ENCODE measurements at regions not wholly inside any gene's neighbourhood (a gene's known extent, or its start where the extent isn't known, plus 50 kb on each side); places are given as distances from the start of the nearest gene placed in this dataset.

DNA sequence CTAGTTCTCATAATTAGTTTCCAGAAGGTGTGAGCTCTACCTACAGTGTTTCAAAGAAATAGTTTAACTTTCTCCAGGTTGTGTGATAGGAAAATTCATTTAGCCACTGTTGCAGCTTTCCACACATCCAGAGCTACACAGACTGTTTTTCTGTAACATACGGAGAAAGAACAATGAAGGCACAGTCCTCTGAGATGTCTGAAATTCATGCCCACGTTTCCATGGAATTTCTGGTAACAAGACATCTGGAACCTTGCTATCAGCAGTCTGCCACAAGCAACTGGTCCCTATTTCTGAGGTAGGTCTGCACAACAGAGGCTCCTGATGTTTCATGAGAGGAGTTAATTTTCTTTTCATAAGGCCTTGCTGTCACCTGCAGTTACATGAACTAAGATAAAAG lies 273.3 kb upstream of the C11orf87 start:
- ChIA-PET CTCF (no interaction called here), POLR2A (no interaction called here)
- H3K4me1 ChIP-seq, result no peaks in the 10 kb centered on the region
- FAIRE-seq, result no peak
- H3K4me2 ChIP-seq, result no peak overlapping the region
- no peak for ATAC-seq
- no peak overlapping the region for H3K27ac ChIP-seq
- no peak overlapping the region for H3K4me3 ChIP-seq
- 46% methylated on average over 2 of the region's 2 CpGs for whole genome bisulfite sequencing (ENCODE audit: missing lambda C conversion rate)
- TF ChIP-seq EP300 (IDR thresholded peaks at IDR 0.05) (no peak), GATA3 (IDR thresholded peaks at IDR 0.05; ENCODE audit: borderline replicate concordance) (no peak), TFCP2L1 (CRISPR knock-in tag; IDR thresholded peaks at IDR 0.05) (no peak), NFE2L2 (conservative IDR thresholded peaks at IDR 0.05; ENCODE audit: low read length) (no peak), SREBF2 (IDR thresholded peaks at IDR 0.05) (no peak), POLR2AphosphoS2 (conservative IDR thresholded peaks at IDR 0.05; ENCODE audit: low read length) (no peak), ZC3H11A (IDR thresholded peaks at IDR 0.05) (no peak), MYC (IDR thresholded peaks at IDR 0.05; ENCODE audit: borderline replicate concordance, low read length) (no peak), RNF2 (IDR thresholded peaks at IDR 0.05; ENCODE audit: borderline replicate concordance, low read depth) (no peak), KDM5A (IDR thresholded peaks at IDR 0.05) (no peak), ZSCAN20 (CRISPR knock-in tag; IDR thresholded peaks at IDR 0.05) (no peak), EHMT2 (IDR thresholded peaks at IDR 0.05; ENCODE audit: low read depth) (no peak)
- TF ChIP-seq, protein P1, sequence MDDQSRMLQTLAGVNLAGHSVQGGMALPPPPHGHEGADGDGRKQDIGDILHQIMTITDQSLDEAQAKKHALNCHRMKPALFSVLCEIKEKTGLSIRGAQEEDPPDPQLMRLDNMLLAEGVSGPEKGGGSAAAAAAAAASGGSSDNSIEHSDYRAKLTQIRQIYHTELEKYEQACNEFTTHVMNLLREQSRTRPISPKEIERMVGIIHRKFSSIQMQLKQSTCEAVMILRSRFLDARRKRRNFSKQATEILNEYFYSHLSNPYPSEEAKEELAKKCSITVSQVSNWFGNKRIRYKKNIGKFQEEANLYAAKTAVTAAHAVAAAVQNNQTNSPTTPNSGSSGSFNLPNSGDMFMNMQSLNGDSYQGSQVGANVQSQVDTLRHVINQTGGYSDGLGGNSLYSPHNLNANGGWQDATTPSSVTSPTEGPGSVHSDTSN (IDR thresholded peaks at IDR 0.05), result no peak
- TF ChIP-seq, protein P2, sequence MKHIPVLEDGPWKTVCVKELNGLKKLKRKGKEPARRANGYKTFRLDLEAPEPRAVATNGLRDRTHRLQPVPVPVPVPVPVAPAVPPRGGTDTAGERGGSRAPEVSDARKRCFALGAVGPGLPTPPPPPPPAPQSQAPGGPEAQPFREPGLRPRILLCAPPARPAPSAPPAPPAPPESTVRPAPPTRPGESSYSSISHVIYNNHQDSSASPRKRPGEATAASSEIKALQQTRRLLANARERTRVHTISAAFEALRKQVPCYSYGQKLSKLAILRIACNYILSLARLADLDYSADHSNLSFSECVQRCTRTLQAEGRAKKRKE (CRISPR knock-in tag; IDR thresholded peaks at IDR 0.05; ENCODE audit: low read depth), result no peak
- TF ChIP-seq, protein P3, sequence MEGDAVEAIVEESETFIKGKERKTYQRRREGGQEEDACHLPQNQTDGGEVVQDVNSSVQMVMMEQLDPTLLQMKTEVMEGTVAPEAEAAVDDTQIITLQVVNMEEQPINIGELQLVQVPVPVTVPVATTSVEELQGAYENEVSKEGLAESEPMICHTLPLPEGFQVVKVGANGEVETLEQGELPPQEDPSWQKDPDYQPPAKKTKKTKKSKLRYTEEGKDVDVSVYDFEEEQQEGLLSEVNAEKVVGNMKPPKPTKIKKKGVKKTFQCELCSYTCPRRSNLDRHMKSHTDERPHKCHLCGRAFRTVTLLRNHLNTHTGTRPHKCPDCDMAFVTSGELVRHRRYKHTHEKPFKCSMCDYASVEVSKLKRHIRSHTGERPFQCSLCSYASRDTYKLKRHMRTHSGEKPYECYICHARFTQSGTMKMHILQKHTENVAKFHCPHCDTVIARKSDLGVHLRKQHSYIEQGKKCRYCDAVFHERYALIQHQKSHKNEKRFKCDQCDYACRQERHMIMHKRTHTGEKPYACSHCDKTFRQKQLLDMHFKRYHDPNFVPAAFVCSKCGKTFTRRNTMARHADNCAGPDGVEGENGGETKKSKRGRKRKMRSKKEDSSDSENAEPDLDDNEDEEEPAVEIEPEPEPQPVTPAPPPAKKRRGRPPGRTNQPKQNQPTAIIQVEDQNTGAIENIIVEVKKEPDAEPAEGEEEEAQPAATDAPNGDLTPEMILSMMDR (IDR thresholded peaks at IDR 0.05), result no peak
- TF ChIP-seq, protein P4, sequence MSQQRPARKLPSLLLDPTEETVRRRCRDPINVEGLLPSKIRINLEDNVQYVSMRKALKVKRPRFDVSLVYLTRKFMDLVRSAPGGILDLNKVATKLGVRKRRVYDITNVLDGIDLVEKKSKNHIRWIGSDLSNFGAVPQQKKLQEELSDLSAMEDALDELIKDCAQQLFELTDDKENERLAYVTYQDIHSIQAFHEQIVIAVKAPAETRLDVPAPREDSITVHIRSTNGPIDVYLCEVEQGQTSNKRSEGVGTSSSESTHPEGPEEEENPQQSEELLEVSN (IDR thresholded peaks at IDR 0.05; ENCODE audit: borderline replicate concordance, low read depth), result no peak
- DNase-seq (ENCODE audit: low read depth in 1 of 2, low spot score in 1 of 2), result no peak
- H3K9me3 ChIP-seq, result no peaks in the 10 kb centered on the region

DNA sequence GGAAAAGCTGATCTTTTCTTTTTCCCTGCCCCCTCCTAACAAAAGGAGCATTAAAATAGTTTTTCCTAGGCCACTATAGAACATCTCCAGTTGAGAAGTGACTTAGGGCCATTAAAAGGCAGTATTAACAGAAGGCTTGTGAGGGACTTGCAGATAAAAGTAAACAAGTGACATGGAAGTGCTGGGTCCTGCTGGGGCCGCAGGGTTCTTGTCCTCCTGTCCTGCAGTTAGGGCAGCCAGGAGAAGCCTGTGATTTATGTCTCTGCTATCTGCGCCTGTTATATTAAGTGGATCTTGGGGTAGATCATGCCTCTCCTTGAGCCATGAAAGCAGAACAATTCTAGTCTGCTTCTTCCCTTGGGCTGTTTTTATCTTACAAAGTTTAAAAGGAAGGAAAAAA lies 271.4 kb upstream of the C11orf87 start:
- Histone ChIP-seq H3K4me3 (no peak overlapping the region), H3K27ac (no peak overlapping the region), H3K9me3 (no peaks in the 10 kb centered on the region), H3K4me2 (no peak overlapping the region), H3K4me1 (no peaks in the 10 kb centered on the region)
- DNase-seq (ENCODE audit: low read depth in 1 of 2, low spot score in 1 of 2) (no peak), ATAC-seq (no peak), FAIRE-seq (no peak)
- 62% methylated on average over 2 of the region's 2 CpGs for WGBS (ENCODE audit: missing lambda C conversion rate)
- POLR2A ChIA-PET, result no interaction called here
- CTCF ChIA-PET, result no interaction called here
- TF ChIP-seq ZC3H11A (IDR thresholded peaks at IDR 0.05) (no peak), KDM5A (IDR thresholded peaks at IDR 0.05) (no peak), NR3C1 (IDR thresholded peaks at IDR 0.05) (no peak)
- TF ChIP-seq, protein P4 (IDR thresholded peaks at IDR 0.05; ENCODE audit: borderline replicate concordance, low read depth), result no peak
- TF ChIP-seq, protein P5, sequence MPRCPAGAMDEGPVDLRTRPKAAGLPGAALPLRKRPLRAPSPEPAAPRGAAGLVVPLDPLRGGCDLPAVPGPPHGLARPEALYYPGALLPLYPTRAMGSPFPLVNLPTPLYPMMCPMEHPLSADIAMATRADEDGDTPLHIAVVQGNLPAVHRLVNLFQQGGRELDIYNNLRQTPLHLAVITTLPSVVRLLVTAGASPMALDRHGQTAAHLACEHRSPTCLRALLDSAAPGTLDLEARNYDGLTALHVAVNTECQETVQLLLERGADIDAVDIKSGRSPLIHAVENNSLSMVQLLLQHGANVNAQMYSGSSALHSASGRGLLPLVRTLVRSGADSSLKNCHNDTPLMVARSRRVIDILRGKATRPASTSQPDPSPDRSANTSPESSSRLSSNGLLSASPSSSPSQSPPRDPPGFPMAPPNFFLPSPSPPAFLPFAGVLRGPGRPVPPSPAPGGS (IDR thresholded peaks at IDR 0.05), result no peak

DNA sequence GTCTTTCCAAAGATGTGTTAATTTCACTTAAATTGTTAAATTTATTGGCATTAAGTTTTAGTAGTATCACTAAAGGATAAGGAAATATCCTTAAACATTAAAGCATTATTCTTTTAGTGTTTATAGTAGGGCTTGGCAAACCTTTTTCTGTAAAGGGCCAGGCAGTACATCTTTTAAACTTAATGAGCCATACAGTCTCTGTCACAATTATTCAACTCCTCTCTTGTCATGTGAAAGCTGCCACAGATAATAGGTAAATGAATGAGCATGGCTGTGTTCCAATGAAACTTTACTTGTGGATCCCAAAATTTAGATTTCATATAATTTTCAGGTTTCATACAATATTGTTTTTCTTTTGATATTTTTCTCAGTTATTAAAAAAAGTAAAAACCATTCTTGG lies 268.2 kb upstream of the C11orf87 start:
- no peak for DNase-seq (ENCODE audit: low read depth in 1 of 2, low spot score in 1 of 2)
- no peak for ATAC-seq

More for the DNA sequence above, 268.2 kb upstream of the C11orf87 start:
- H3K4me2 ChIP-seq, result no peak overlapping the region
- CTCF ChIA-PET, result no interaction called here
- H3K4me3 ChIP-seq, result no peak overlapping the region
- TF ChIP-seq ZC3H11A (IDR thresholded peaks at IDR 0.05) (no peak), HOXA7 (CRISPR knock-in tag; IDR thresholded peaks at IDR 0.05) (no peak), ZFP36 (IDR thresholded peaks at IDR 0.05; ENCODE audit: borderline replicate concordance, partially characterized antibody) (no peak), TFCP2L1 (CRISPR knock-in tag; IDR thresholded peaks at IDR 0.05) (no peak), KDM1A (IDR thresholded peaks at IDR 0.05; ENCODE audit: low read depth) (no peak), RFX5 (IDR thresholded peaks at IDR 0.05) (no peak), GATA3 (IDR thresholded peaks at IDR 0.05; ENCODE audit: borderline replicate concordance) (no peak), BHLHE40 (IDR thresholded peaks at IDR 0.05; ENCODE audit: low read depth, low read length) (no peak)
- TF ChIP-seq, protein P3 (IDR thresholded peaks at IDR 0.05), result no peak
- H3K9me3 ChIP-seq, result no peaks in the 10 kb centered on the region
- no peaks in the 10 kb centered on the region for H3K4me1 ChIP-seq
- POLR2A ChIA-PET, result no interaction called here
- no peak overlapping the region for H3K27ac ChIP-seq
- FAIRE-seq, result no peak
